ENCODE measurements at regions not wholly inside any gene's neighbourhood (a gene's known extent, or its start where the extent isn't known, plus 50 kb on each side); places are given as distances from the start of the nearest gene placed in this dataset.
"Not testable (repeated sequence)": the region's sequence is repeated elsewhere in the genome, so short reads cannot be mapped to it uniquely, and the experiment has no call there.

DNA sequence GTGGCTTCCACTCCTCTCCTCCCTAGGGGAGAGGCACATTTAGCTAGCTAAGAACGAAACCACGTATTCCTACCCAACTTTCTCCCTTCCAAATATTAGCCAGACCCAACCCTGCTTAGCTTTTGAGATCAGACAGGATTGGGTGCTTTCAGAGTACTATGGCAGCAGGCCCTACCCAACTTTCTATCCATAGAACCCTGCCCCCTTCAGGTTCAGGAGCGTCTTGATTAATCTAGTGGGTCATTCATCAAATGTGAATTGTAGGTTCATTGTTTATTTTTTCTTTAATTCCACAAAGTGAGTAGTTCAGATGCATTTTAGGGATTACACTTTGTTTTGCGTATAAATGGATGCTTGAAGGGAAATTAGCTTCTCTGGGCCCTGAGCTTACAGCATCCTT lies 188.3 kb downstream of the MIB1 start:
- DNase-seq (ENCODE audit: low spot score) = no peak

DNA sequence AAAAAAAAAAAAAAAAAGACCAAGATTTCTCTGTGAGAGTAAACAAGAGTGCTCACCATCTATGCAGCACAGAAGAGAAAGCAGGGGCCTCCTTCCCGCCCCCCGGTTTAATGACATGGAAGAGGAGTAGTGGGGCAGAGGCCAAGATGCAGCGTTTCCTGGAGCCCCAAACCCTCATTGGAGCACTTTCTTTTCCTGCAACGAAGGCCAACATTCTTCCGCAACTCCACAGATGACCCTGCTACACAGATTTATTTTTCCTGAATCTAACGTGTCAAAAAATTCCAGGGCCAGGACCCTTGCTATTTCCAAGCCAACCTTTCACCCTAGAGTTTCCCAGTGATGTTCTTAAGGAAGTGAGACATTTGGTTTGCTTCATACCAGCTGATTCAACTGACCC lies 189.6 kb downstream of the MIB1 start:
- DNase-seq (ENCODE audit: low spot score) = no peak

DNA sequence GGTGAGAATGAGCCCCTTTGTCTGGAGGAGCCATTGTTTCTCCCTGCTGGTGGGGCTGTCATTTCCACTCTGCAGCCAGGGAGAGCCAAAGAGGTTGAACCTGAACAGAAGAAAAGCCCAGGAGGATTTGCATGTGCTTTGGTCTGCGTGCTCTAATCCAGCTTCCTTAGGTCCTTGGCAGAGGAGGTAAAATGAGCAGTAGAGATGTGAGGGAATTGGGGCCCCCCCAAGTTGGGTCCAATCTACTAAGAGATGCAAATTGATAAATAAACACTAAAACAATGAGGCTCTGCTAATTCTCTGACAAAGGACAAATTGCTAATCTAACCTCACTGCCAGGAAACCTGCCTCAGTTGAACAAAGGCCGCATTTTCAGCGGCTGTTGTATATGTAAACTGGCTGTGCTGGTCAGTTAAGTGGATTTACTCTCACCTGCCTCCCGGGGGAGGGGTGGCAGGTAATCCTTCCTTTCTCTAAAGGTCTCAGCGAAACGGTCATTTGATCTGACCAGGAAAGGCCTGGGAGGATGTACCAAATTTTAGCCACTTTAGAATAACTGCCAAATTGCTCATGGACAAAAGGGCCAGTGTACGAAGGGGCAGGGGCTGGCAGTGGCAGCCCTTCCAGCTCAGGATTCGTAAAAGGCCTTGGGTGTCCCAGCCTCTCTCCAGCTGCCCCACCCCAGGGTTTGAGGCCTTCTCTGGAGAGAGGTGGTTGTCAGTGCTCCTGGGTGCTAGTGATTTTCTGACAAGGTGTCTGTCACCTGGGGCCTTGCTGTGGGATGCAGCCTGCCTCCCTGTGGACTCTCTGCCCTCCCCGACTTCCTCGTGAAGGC lies 193.6 kb downstream of the MIB1 start:
- DNase-seq (ENCODE audit: low spot score) = no peak

DNA sequence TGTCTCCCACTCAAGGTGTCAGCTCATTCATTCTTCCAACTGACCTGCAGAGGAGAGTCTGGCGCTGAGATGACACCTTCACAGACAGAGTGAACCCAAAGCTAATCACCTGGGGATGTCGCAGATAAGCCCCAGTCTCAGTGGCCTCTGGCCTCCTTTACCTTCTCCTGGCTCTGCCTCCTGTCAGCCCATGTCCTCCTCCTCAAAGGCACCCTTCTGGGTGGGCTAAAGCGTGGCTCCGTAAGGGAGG lies 194.1 kb downstream of the MIB1 start:
- DNase-seq (ENCODE audit: low spot score) = no peak

DNA sequence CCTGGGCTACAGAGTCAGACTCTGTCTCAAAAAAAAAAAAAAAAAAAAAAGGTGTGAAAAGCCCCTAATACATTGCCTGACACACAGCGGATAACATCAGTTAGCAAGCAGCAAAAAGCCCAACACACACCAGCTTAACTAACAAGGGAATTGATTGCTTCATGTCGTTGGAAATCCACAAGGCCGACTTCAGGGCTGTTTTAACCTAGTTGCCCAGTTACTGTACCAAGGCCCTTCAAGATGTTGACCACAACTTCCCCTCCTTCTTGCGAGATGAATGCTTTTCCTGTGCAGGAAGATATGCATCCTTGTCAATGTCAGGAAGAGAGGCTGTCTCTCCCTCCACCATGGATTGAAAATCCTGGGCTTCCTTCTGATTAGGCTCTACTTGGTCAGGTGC lies 202.9 kb downstream of the MIB1 start:
- no peak for DNase-seq (ENCODE audit: low spot score)

DNA sequence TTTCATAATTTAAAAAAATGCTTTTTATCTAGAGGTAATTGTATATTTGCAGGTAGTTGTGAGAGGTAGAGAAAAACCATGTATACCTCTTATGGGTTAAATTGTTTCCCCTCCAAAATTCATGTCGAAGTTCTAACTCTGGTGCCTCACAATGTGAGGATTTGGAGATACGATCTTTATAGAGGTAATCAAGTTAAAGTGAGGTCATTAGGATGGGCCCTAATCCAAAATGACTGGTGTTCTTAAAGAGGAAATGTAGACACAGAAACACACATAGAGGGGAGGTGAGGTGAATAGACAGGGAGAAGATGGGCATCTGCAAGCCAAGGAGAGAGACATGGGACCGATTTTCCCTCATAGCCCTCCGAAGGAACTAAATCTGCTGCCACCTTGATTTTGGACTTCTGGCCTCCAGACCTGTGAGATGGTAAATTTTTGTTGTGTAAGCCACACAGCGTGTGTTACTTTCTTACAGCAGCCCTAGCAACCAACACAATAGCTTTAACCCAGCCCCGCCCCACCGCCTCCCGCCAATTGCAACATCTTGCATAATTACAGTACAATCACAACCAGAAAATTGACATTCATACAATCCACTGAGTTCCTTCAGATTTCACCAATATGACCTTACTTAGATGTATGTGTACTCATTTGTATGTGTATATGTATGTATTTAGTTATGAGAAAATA lies 208.9 kb downstream of the MIB1 start:
- peak; percentile 9 for DNase-seq (ENCODE audit: low spot score)

DNA sequence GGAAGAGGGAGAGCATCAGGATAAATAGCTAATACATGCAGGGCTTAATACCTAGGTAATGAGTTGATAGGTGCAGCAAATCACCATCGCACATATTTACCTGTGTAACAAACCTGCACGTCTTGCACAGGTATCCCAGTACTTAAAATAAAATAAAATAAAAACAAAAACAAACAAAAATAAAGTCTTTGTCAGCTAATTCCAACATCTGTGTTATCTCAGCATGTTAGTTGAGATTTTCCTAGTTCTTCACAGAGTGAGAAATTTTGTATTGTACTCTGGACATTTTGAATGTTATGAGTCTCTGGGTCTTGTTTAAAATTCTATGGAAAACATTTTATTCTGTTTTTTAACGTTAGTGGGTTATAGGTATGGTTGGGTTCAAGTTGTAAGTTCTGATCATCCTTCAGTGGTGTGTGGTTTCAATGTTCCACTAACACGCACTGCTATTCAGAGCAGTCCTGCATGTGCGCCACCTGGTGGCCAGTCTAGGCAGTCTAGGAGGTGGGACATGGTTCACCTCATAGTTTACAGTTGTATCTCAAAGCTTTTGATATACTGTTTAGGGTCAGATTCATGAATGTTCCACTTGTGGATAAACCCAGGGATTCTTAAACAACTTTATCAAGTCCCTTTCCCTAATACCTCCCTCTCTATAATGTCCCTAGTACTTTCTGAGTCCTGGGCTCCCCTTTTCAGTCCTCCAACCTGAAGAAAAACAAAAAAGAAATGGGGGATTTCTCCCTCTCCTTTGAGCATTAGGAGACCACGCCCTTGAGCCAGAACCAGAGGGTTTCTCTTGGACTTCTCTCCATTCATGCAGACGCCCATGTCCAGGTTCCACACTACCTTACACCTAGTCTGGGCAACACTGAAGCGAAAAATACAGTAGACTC lies 213.4 kb upstream of the GATA6 start:
- peak; percentile 66 for DNase-seq (ENCODE audit: low spot score)

DNA sequence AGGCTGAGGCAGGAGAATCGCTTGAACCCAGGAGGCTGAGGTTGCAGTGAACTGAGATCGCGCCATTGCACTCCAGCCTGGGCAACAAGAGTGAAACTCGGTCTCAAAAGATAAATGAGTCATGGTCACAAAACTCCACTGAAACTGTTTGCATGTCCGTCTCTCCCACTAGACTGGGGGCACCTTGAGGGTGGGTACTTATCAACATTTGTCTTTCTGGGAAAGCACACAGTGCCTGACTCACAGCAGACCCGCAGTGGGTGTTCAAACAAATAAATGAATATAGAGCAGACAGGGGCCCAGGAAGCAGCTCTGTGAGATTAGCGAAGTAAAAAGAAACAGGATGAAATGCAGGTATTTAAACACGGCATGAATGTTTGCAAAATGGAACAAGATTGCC lies 211.1 kb upstream of the GATA6 start:
- no peak for DNase-seq (ENCODE audit: low spot score)

DNA sequence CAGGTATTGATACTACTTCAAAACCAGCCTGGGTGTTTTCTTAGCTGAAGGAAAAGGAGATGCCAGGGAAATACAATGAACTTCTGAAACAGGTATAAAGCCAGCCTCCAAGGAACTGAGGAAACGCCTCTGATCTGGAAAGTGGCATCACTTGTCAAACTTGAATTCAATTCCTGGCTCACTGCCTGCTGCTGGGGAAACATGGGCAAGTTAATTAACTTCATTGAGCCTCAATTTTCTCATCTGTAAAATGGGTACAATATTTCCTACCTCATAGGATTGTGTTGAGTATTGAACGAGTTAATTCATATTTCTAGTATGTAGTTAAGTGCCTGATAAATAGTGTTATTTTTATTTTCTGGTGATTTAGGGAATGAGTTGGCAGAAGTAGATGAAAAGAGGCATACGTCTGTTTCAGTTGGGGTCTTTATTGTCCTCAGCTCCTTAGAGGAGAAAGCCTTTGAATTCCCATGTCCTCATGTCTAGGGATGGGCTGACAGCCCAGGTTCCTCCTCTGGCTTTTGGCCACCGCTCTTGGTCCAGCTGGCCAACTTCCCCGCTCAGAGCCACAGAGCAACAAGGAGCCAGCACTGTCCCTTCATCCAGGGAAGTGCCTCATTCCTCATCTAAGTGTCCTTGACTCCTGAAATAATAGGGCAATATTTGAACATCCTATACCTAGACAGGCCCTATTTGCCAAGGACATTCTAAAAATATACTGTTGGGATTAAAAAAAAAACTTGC lies 210.5 kb upstream of the GATA6 start:
- no peak for DNase-seq (ENCODE audit: low spot score)

DNA sequence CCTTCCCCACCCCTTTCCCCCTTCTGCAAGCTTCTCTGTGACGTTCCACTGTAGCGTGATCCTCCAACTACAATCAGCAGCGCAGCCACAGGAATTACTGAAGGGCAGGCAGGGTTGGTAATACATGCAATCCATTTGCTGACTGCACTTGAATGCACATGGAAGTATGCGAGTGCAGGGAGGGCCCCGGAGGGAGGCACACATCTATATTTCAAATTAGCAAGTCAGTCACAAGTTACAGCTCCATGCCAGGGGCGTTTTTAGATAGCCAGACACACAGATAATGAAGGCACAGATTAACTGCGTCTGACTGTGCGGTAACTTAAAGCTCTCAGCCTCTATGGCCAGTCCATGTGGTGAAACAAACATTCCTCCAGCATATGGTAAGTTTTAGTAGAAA lies 209.2 kb upstream of the GATA6 start:
- DNase-seq (ENCODE audit: low spot score) = no peak

DNA sequence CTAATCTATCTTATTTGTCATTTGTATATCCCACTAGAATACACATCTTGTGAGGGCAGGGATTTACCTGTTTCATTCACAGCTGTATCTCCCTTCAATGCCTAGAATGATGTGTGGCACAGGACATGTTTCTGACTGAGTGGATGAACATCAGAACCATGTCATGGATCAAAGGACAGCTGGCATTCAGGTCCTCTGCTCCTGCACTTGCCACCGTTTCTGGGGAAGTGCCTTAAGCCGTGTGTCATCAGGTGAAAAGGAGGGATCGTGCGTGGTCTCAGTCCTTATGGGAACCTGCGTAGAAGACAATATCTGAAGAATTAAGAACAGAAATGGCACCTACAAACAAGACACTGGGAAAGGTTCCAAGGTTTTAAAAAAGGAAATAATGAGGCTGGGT lies 206.1 kb upstream of the GATA6 start:
- no peak for DNase-seq (ENCODE audit: low spot score)

DNA sequence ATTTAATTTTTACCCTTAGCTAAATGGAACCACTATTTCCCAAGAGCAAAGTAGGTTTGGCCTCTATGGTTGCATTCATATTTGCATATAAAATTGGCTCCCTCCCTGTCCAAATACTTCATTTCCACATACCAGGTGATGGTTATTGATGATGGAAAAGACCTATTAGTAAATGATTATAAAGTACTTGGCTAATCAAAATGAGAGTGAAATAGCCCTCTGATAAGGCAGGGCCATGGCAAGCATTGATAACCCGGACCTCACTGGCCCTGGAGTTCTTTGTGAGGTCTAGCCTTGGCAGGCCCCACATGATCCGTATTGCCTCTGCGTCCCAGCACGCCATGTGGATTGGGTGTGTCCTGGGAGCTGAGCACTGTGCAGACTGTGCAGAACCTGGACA lies 201.1 kb upstream of the GATA6 start:
- DNase-seq (ENCODE audit: low spot score) = no peak

DNA sequence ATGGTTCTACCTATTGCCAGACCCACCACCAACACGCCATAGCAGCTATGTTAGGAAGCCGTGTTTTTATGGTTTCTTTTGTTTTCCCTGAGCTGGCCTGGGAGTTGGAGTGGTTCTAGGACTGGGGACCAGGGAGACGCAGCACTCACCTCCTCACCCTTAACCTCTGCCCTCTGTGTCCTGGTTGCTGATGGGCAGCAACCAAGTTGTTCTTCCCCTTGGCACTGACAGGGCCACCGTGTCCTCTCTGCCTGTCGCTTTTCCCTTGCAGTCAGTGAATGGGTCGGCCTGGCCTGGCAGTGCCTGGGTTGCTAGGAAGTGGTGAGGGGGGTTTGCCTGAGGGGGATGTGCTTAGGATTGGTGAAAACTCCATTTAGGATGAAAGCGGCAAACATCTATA lies 197.1 kb upstream of the GATA6 start:
- DNase-seq (ENCODE audit: low spot score) = no peak

DNA sequence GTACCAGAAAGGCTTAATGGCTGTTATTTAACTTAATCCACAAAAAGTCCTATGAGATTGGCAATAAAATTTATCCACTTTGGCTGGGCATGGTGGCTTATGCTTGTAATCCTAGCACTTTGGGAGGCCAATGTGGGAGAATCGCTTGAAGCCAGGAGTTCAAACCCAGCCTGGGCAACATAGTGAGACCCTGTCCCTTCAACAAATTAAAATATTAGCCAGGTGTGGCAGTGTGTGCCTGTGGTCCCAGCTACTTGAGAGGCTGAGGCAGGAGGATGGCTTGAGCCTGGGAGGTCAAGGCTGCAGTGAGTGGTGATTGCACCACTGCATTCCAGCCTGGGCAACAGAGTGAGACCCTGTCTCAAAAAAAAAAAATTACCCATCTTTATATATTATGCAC lies 193.4 kb upstream of the GATA6 start:
- not testable (repeated sequence) for DNase-seq (ENCODE audit: low spot score)

DNA sequence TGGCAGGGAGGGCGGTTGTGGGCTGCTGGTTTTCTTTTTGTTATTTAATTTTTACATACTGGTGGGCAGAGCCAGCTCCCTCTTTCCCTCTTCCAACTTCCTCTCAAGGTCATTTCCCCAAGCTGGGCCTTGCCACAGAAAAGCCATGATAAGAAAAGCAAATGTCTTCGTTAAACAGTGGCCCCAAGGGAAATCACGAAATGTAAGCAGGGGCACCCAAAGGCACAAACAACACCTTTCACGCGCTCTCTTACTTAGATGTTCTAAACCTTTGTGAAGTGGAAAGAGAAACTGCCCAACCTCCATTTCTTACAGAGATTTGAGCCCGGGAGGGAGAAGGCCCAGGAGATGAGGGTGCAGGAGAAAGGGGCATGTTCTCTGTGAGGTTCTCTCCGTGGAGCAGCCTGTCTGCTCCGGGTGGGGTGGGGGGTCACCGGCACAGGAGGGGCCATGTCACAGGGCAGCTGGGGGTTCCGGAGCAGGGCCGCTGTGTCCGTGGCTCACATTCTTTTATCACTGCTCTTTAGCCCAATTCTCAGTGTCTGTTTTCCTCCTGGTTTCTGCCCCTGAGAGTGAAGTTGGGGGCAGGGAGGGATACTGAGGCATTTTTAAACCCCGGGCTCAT lies 190.7 kb upstream of the GATA6 start:
- DNase-seq (ENCODE audit: low spot score) = no peak

DNA sequence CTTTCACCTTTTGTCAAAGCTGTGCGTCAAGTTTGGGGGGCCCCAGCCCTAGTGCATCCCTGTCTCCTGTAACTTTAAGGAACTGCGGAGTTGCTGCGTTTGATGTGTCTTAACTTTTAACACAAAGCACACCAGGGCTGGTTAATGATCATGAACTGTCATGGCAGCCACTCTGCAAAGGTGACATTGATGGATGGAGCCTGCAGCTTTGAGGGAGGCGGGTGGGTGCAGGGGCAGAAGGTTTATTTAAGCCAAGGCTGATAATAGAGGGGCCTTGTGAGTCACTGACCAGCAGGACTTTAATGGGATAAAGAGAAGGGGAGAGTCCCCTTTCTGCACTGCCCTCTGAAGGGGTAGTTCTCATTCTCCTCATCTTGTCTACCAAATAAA lies 190.2 kb upstream of the GATA6 start:
- no peak for DNase-seq (ENCODE audit: low spot score)

DNA sequence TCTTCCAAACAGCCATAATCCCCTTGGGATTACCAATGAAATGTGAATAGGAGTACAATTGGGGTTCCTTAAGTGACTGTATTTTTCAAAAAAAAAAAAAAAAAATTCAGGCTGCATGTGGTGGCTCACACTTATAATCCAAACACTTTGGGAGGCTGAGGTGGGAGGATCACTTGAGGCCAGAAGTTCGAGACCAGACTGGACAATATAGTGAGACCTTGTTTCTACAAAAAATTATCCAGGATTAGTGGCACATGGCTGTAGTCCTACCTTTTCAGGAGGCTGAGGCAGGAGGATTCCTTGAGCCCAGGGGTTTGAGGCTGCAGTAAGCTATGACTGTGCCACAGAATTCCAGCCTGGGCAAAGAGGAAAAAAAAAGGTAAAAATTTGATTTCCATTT lies 189.6 kb upstream of the GATA6 start:
- no peak for DNase-seq (ENCODE audit: low spot score)

DNA sequence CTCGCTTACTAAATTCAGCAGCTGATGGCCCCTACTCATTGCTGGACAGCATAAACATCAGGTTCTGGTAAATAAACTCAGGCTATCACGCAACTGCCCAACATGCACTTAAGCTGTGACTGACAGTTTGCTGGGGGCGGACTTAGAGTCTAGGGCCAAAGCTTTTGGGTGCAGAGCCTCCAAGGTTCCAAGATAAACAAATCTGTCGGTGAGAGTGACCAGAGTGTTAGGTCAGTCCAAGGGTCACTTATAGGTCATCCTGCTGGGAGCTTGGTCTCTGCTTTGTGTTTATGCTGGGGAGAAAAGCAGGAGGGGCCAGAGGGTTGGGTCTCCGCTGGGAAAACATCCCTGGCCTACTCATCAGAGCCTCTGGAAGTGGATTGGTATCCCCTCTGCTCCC lies 188.6 kb upstream of the GATA6 start:
- no peak for DNase-seq (ENCODE audit: low spot score)

DNA sequence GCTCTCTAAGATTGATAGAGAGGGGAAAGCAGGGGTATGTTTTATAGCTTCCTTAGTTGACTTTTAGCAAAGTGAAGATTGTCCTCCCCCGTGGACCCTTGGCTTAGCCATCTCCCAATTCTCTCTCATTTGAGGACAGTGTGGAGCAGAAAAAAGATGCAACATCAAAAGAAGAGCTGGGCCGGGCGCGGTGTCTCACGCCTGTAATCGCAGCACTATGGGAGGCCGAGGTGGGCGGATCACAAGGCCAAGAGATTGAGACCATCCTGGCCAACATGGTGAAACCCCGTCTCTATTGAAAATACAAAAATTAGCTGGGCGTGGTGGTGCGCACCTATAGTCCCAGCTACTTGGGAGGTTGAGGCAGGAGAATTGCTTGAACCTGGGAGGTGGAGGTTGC lies 187.9 kb upstream of the GATA6 start:
- DNase-seq (ENCODE audit: low spot score) = not testable (repeated sequence)

DNA sequence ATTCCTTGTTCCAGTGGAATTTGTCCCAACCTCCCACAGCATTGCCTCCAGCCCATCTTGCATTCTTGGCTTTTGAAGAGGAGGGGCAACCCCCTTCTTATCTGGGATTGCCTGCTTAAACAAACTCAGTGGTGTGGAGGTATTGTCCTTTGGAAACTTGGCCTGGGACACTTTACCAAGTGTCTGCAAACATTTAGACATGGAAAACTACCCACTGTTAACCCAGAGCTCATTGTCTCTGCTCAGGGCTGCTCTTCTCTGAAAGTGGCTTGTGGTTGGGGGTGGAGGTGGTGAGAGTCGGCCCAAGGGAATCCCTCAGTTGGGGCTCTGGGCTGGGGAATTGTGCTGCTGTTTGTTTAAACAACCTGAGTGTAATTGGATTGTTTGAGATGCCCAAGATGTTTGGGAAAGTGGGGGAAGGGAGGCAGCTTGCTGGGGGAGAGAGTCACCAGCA lies 178.3 kb upstream of the GATA6 start:
- DNase-seq (ENCODE audit: low spot score) = no peak

DNA sequence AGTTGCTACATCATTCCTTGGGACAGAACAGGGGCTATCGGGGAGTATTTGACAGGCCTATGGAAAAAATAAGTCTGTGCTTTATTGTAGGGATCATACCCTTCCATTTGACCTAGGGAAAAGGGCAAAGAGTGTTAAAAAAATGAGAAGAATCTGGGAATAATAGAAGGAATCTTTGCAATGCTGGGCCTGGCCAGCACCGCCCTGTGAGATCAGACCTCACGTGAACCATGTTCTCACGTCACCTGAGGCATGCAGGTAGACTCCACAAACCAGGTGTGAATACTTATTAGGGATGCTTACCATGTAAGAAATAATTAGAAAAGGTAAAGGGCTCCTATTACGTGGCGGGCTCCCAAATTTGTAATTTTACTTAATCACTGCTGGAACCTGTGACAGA lies 177.5 kb upstream of the GATA6 start:
- no peak for DNase-seq (ENCODE audit: low spot score)

DNA sequence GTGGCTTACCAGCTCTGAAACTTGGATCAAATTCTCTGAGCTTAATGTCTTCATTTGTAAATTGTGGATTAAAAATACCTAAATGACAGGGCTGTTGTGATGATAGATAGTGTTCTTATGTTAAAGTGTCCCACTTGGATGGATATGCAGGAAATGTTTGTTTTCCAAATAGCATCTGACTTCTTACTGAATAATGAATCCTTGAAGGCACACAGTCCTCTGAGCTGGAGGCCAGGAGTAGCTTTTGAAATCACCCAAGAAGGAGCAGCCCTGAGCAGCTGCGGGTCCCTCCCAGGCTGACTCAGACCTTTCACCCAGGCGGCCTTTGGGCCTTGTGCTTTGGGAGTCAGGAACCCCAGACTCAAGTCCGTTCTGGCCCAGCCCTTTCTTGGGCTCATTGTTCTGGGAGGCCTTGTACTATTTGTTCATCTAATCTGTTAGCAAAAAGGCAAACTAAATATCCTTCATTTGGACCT lies 173.0 kb upstream of the GATA6 start:
- peak; percentile 22 for DNase-seq (ENCODE audit: low spot score)
